ENCODE measurements at regions not wholly inside any gene's neighbourhood (a gene's known extent, or its start where the extent isn't known, plus 50 kb on each side); places are given as distances from the start of the nearest gene placed in this dataset.

DNA sequence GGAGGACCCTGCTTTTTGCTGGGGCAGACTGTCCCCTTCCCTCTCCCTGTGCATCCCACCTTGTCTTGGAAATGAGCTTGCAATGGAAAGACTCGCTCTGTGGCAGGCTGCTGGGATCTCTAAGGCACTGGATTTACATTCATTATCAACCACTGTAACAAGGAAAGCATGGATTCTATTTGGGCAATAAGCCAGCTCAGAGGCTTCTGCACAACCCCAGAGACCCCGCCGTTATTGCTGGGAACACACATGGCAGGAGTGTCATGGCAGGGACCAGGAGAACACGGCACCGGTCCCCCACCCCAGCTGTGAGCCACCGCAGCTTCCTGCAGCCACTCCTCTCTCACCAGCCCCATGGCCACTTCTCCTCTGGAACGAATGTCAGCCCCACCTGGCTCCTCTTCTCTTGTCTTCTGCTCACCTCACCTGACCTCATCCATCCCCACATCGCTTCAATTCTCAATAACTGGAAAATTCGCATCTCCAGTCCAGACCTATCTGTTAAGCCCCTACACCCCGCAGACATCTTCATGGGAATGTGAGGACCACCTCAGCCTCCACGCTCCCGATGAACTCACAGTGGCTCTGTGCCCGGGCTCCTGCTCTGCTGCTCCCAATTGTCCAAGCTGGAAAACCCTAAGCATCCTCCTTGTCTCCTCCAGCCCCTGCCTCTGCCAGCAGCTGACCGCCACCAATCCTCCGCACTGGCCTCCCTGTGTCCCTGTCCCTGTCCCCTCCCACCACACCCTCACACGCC, 181.5 kb downstream of the USP12 start:
- no peak for DNase-seq (ENCODE audit: low read depth, low spot score)
- no peak for FAIRE-seq
- H3K27me3 ChIP-seq (replicated peaks in 1 of 2; ENCODE audit: control insufficient read depth in 2 of 2, insufficient read depth in 2 of 2, low read length in 1 of 2), result no peaks in the 10 kb centered on the region
- SMC1A ChIA-PET (ENCODE audit: uncharacterized antibody, unreplicated experiment), result no interaction called here
- RAD21 ChIA-PET (ENCODE audit: unreplicated experiment), result interaction anchor here (1.0 kb wide), 1 partner anchor 43 kb away, joined by 3 read pairs; no protein-coding TSS in a partner anchor
- no peak overlapping the region for H2AFZ ChIP-seq (ENCODE audit: control insufficient read depth, low read depth, low read length)
- 77% methylated on average over 16 of the region's 16 CpGs for WGBS (ENCODE audit: insufficient coverage, insufficient replicate concordance, low lambda C conversion rate, missing lambda C conversion rate)
- CTCF ChIA-PET, result interaction anchor here (1.3 kb wide), 1 partner anchor 349 kb away, joined by 3 read pairs; no protein-coding TSS in a partner anchor
- H4K20me1 ChIP-seq (ENCODE audit: control insufficient read depth, insufficient read depth), result no peaks in the 10 kb centered on the region
- no peak overlapping the region for H3K4me2 ChIP-seq (ENCODE audit: control insufficient read depth, insufficient read depth)
- no peaks in the 10 kb centered on the region for H3K4me1 ChIP-seq (ENCODE audit: control insufficient read depth, insufficient read depth, low read length)
- in situ Hi-C loops (cut with MboI), result loop anchor here (5.0 to 10.0 kb wide), 4 partner anchors 48 to 995 kb away; partner anchors contain the start of gene URAD
- no peaks in the 10 kb centered on the region for H3K79me2 ChIP-seq (ENCODE audit: control insufficient read depth, insufficient read depth, low read length)
- no peak overlapping the region for H3K4me3 ChIP-seq
- no peaks in the 10 kb centered on the region for H3K36me3 ChIP-seq (ENCODE audit: control insufficient read depth in 2 of 2, insufficient read depth in 2 of 2, low read length in 1 of 2)
- intact Hi-C loops (cut with micrococcal nuclease; ENCODE audit: unreplicated experiment), result loop anchor here (5.0 to 10.0 kb wide), 3 partner anchors 185 to 995 kb away; partner anchors contain the start of genes URAD and USP12
- no peaks in the 10 kb centered on the region for H3K9me3 ChIP-seq (replicated peaks; ENCODE audit: control insufficient read depth, insufficient read depth, low read length)
- no peak for TF ChIP-seq NFYA (IDR thresholded peaks at IDR 0.05; ENCODE audit: borderline replicate concordance, low read depth, low read length)
- H3K27ac ChIP-seq (ENCODE audit: control insufficient read depth, insufficient read depth), result no peak overlapping the region
- H3K9ac ChIP-seq (ENCODE audit: control insufficient read depth, insufficient read depth, low read length), result no peak overlapping the region
- no peak for ATAC-seq
- no TSS peak for BruUV-seq (replicated peaks)
- POLR2A ChIA-PET, result no interaction called here

DNA sequence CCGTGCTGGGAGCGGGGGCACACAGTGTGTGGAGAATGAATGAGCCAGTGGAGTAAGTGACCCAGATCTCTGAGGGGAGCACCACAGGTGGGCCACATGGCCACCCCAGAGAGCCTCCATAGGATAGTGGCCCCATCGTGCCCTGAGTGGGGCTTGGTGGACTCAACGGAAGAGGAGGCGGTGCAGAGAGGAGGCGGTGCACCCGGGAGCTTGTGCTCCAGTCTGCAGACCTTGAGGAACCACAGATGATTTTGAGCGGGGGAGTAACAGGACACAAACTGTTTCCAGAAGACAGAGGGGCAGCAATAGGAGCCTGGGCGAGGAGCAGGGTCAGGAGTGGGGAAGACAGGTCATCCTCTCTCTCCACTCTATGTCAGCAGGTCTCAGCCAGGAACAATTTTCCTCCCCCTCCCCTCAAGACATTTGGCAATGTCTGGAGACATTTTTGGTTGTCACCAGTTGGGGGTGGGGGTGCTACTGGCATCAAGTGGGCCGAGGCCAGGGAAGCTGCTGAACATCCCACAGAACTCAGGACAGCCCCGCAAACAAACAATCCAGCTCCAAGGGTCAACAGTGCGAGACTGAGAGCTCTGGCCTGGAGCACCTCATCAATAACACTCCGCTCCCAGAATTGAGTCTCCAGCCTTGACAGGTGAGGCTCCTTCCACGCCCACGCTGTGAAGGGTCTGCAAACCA, 182.2 kb downstream of the USP12 start:
- FAIRE-seq (no peak), ATAC-seq (no peak), DNase-seq (ENCODE audit: low read depth, low spot score) (no peak)
- no peak overlapping the region for H3K4me3 ChIP-seq
- no peak overlapping the region for H3K9ac ChIP-seq (ENCODE audit: control insufficient read depth, insufficient read depth, low read length)
- no peaks in the 10 kb centered on the region for H3K79me2 ChIP-seq (ENCODE audit: control insufficient read depth, insufficient read depth, low read length)
- H4K20me1 ChIP-seq (ENCODE audit: control insufficient read depth, insufficient read depth), result no peaks in the 10 kb centered on the region
- H3K9me3 ChIP-seq (replicated peaks; ENCODE audit: control insufficient read depth, insufficient read depth, low read length), result no peaks in the 10 kb centered on the region
- H3K4me2 ChIP-seq (ENCODE audit: control insufficient read depth, insufficient read depth), result no peak overlapping the region
- BruUV-seq (replicated peaks), result no TSS peak
- CTCF ChIA-PET, result interaction anchor here (1.3 to 4.9 kb wide), 4 partner anchors 8 to 371 kb away, joined by 3 to 147 read pairs (median 7); no protein-coding TSS in a partner anchor
- no peaks in the 10 kb centered on the region for H3K4me1 ChIP-seq (ENCODE audit: control insufficient read depth, insufficient read depth, low read length)
- H2AFZ ChIP-seq (ENCODE audit: control insufficient read depth, low read depth, low read length), result no peak overlapping the region
- in situ Hi-C loops (cut with MboI), result loop anchor here (5.0 to 10.0 kb wide), 3 partner anchors 293 to 995 kb away; partner anchors contain the start of gene URAD
- RAD21 ChIA-PET (ENCODE audit: unreplicated experiment), result interaction anchor here (1.0 kb wide), 1 partner anchor 43 kb away, joined by 3 read pairs; no protein-coding TSS in a partner anchor
- intact Hi-C loops (cut with micrococcal nuclease; ENCODE audit: unreplicated experiment), result loop anchor here (5.0 to 10.0 kb wide), 3 partner anchors 185 to 995 kb away; partner anchors contain the start of genes URAD and USP12
- no peaks in the 10 kb centered on the region for H3K27me3 ChIP-seq (replicated peaks in 1 of 2; ENCODE audit: control insufficient read depth in 2 of 2, insufficient read depth in 2 of 2, low read length in 1 of 2)
- WGBS (ENCODE audit: insufficient coverage, insufficient replicate concordance, low lambda C conversion rate, missing lambda C conversion rate), result 69% methylated on average over 15 of the region's 15 CpGs
- SMC1A ChIA-PET (ENCODE audit: uncharacterized antibody, unreplicated experiment), result interaction anchor here (0.6 to 2.5 kb wide), 3 partner anchors 42 to 370 kb away, joined by 3 to 21 read pairs (median 11); no protein-coding TSS in a partner anchor
- POLR2A ChIA-PET, result interaction anchor here (0.5 kb wide), 1 partner anchor 953 kb away, joined by 11 read pairs; no protein-coding TSS in a partner anchor
- H3K36me3 ChIP-seq (ENCODE audit: control insufficient read depth in 2 of 2, insufficient read depth in 2 of 2, low read length in 1 of 2), result no peaks in the 10 kb centered on the region
- H3K27ac ChIP-seq (ENCODE audit: control insufficient read depth, insufficient read depth), result no peak overlapping the region
- TF ChIP-seq EGR1 (IDR thresholded peaks at IDR 0.05; ENCODE audit: borderline replicate concordance in 1 of 2, low read depth in 2 of 2, low read length in 2 of 2) (no peak), ATF7 (IDR thresholded peaks at IDR 0.05; ENCODE audit: low read depth) (no peak), RUNX3 (IDR thresholded peaks at IDR 0.05; ENCODE audit: low read length) (no peak), BMI1 (IDR thresholded peaks at IDR 0.05; ENCODE audit: borderline replicate concordance) (no peak), MAX (IDR thresholded peaks at IDR 0.05; ENCODE audit: low read depth, low read length) (no peak), PRDM15 (CRISPR knock-in tag; IDR thresholded peaks at IDR 0.05) (no peak), ZNF24 (IDR thresholded peaks at IDR 0.05) (no peak), NBN (IDR thresholded peaks at IDR 0.05) (no peak), WRNIP1 (IDR thresholded peaks at IDR 0.05; ENCODE audit: borderline replicate concordance, low read depth, low read length) (no peak), JUND (IDR thresholded peaks at IDR 0.05; ENCODE audit: low read depth, low read length) (no peak)

Measured in GM12878 (cell line).